GM18517 (cell line): ENCODE measurements at regions not wholly inside any gene's neighbourhood (a gene's known extent, or its start where the extent isn't known, plus 50 kb on each side); places are given as distances from the start of the nearest gene placed in this dataset.

Experiments used
- ATAC-seq: cut with Tn5 transposase; IDR thresholded peaks from one replicate; pipeline ENCODE4 v1.9.1; 2021; ENCODE audit warnings: mild to moderate bottlenecking, moderate library complexity; ENCODE audit not compliant: unreplicated experiment

- no peak for ATAC-seq
These were observed 144.0 kb upstream of the OBI1 start for GRCh38 chr13:78802912-78803311.

GRCh38 chr13:78787190-78787589, 128.2 kb upstream of the OBI1 start:
- ATAC-seq, result no peak

- no peak for ATAC-seq
These were observed 127.5 kb upstream of the OBI1 start for GRCh38 chr13:78786459-78786858.

GRCh38 chr13:78785764-78786163, 126.8 kb upstream of the OBI1 start:
- ATAC-seq, result no peak

GRCh38 chr13:78784014-78784750, 125.2 kb upstream of the OBI1 start:
- no peak for ATAC-seq

GRCh38 chr13:78780708-78781107, 121.8 kb upstream of the OBI1 start:
- ATAC-seq, result no peak

GRCh38 chr13:78779608-78780007, 120.7 kb upstream of the OBI1 start:
- no peak for ATAC-seq

GRCh38 chr13:78777976-78778375, 119.0 kb upstream of the OBI1 start:
- no peak for ATAC-seq

GRCh38 chr13:78777396-78777795, 118.4 kb upstream of the OBI1 start:
- no peak for ATAC-seq

- ATAC-seq, result no peak
These were observed 114.0 kb upstream of the OBI1 start for GRCh38 chr13:78772933-78773332.

GRCh38 chr13:78770601-78771000, 111.6 kb upstream of the OBI1 start:
- ATAC-seq, result no peak

- no peak for ATAC-seq
These were observed 110.0 kb upstream of the OBI1 start for GRCh38 chr13:78768950-78769349.

GRCh38 chr13:78764665-78765064, 105.7 kb upstream of the OBI1 start:
- no peak for ATAC-seq

GRCh38 chr13:78762825-78763224, 103.9 kb upstream of the OBI1 start:
- no peak for ATAC-seq

- no peak for ATAC-seq
These were observed 100.7 kb upstream of the OBI1 start for GRCh38 chr13:78759704-78760103.

- ATAC-seq, result no peak
These were observed 99.6 kb upstream of the OBI1 start for GRCh38 chr13:78758549-78758948.

- ATAC-seq, result no peak
These were observed 94.5 kb upstream of the OBI1 start for GRCh38 chr13:78753435-78753834.

GRCh38 chr13:78750735-78751134, 91.8 kb upstream of the OBI1 start:
- ATAC-seq, result no peak

GRCh38 chr13:78743973-78744372, 85.0 kb upstream of the OBI1 start:
- no peak for ATAC-seq

- no peak for ATAC-seq
These were observed 83.7 kb upstream of the OBI1 start for GRCh38 chr13:78742659-78743058.

GRCh38 chr13:78736142-78736541, 77.2 kb upstream of the OBI1 start:
- ATAC-seq, result no peak

GRCh38 chr13:78732445-78733017, 73.6 kb upstream of the OBI1 start:
- ATAC-seq, result no peak

- no peak for ATAC-seq
These were observed 63.7 kb upstream of the OBI1 start for GRCh38 chr13:78722700-78723099.
